Kidney epithelial cell (primary cell): ENCODE measurements at regions not wholly inside any gene's neighbourhood (a gene's known extent, or its start where the extent isn't known, plus 50 kb on each side); places are given as distances from the start of the nearest gene placed in this dataset.

Experiments used
- DNase-seq: peaks from one replicate; pipeline ENCODE4 v3.0.0-alpha.2; 2010; ENCODE audit warnings: low read depth
- H3K27me3 ChIP-seq: 2 replicates; pipeline ENCODE4 v1.6.0; 2011; ENCODE audit warnings: low read length; ENCODE audit not compliant: control insufficient read depth, insufficient read depth
- H3K36me3 ChIP-seq: 2 replicates; pipeline ENCODE4 v1.5.1; 2011; ENCODE audit warnings: low read length; ENCODE audit not compliant: control insufficient read depth, insufficient read depth
- H3K4me3 ChIP-seq: 2 replicates; pipeline ENCODE4 v1.5.1; 2011; ENCODE audit warnings: low read depth, mild to moderate bottlenecking, control low read depth, low read length
- TF ChIP-seq, protein P1 (sequence below): IDR thresholded peaks from 2 replicates; pipeline ENCODE4 v1.5.1; 2011; ENCODE audit warnings: mild to moderate bottlenecking, moderate library complexity, low read length, control low read depth, inconsistent platforms; ENCODE audit not compliant: insufficient read depth, poor library complexity, severe bottlenecking

DNA sequence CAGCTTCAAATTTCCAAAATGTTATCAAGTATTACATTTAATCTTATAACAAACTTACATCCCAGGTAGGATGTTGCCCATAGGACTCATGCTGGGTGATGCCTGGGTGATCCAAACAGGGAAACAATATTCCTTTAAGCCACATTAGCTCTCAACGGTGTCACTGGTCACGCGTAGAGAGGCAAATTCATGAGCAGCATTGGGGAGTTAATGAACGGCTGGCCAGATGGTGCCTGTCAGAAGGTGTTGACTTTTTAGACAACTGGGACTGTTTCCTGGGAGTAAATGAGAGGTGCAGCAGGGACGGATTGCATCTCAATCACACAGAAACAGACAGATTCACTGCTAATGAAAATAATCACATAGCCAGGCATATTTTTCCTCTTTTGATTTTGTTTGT is 83.3 kb upstream of the ID4 start:
- TF ChIP-seq, protein P1, sequence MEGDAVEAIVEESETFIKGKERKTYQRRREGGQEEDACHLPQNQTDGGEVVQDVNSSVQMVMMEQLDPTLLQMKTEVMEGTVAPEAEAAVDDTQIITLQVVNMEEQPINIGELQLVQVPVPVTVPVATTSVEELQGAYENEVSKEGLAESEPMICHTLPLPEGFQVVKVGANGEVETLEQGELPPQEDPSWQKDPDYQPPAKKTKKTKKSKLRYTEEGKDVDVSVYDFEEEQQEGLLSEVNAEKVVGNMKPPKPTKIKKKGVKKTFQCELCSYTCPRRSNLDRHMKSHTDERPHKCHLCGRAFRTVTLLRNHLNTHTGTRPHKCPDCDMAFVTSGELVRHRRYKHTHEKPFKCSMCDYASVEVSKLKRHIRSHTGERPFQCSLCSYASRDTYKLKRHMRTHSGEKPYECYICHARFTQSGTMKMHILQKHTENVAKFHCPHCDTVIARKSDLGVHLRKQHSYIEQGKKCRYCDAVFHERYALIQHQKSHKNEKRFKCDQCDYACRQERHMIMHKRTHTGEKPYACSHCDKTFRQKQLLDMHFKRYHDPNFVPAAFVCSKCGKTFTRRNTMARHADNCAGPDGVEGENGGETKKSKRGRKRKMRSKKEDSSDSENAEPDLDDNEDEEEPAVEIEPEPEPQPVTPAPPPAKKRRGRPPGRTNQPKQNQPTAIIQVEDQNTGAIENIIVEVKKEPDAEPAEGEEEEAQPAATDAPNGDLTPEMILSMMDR: no peak
- no peaks in the 10 kb centered on the region for H3K27me3 ChIP-seq
- no peaks in the 10 kb centered on the region for H3K36me3 ChIP-seq
- no peak for DNase-seq
- H3K4me3 ChIP-seq: no peak overlapping the region

DNA sequence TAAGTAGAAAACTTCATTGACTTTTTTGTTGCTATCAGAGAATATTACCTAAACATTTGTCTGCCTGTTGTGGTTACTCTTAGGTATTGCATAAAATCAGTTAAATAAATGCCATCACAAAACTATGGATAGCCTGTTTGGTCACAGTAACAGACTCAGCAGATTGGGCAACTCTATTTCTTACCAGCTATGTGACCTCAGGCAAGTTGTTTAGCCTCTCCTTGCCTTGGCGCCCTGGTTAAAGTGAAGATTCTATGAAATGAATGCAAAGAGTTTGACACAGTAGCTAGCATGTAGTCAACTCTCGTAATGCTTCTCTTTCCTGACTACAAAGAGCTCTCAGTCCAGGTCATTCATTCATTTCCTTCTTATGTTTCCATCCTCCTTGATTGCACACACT is 82.5 kb upstream of the ID4 start:
- no peak for DNase-seq
- Histone ChIP-seq H3K36me3 (no peaks in the 10 kb centered on the region), H3K4me3 (no peak overlapping the region), H3K27me3 (no peaks in the 10 kb centered on the region)
- TF ChIP-seq, protein P1: no peak

DNA sequence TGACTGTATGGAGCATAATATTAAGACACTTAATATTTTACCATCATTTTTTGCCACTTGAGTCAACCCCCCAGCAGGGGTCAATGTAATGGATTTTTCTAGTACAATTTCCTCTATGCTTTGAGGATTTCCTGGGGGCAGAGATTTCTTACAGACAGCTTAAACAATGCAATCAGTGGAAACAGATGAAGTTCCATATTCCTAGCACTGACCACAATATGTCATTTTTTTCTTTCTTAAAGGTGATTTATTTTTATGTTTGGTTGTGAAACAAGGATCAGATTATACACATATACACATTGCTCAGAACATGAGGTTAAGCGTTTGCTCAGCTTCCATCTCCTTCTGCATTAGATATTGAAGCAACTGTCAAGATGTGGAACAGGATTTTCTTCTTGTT is 82.0 kb upstream of the ID4 start:
- DNase-seq: no peak
- TF ChIP-seq, protein P1: no peak

DNA sequence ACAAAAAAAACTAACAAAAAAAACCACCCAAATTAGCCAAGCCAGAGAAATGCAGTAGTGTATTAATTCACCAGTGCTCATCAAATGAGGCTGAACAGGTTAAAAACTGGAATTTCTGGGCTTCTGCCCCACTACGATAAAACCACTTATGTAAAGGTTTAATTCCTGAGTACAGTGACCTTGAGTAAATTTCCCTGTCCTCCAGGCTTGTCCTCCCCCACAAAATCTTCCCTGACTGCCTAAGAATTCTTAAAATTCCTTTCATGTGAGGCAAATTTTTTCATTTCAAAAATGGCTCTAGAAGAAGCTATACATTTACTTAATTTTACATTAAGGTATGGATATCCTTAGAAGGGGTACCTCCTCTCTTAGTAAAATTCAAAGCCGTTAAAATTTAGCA is 80.1 kb upstream of the ID4 start:
- Histone ChIP-seq H3K36me3 (no peaks in the 10 kb centered on the region), H3K4me3 (no peak overlapping the region), H3K27me3 (no peaks in the 10 kb centered on the region)
- TF ChIP-seq, protein P1: no peak
- no peak for DNase-seq

More for the DNA sequence above, 82.0 kb upstream of the ID4 start:
- H3K27me3 ChIP-seq: no peaks in the 10 kb centered on the region
- no peak overlapping the region for H3K4me3 ChIP-seq
- H3K36me3 ChIP-seq: no peaks in the 10 kb centered on the region

DNA sequence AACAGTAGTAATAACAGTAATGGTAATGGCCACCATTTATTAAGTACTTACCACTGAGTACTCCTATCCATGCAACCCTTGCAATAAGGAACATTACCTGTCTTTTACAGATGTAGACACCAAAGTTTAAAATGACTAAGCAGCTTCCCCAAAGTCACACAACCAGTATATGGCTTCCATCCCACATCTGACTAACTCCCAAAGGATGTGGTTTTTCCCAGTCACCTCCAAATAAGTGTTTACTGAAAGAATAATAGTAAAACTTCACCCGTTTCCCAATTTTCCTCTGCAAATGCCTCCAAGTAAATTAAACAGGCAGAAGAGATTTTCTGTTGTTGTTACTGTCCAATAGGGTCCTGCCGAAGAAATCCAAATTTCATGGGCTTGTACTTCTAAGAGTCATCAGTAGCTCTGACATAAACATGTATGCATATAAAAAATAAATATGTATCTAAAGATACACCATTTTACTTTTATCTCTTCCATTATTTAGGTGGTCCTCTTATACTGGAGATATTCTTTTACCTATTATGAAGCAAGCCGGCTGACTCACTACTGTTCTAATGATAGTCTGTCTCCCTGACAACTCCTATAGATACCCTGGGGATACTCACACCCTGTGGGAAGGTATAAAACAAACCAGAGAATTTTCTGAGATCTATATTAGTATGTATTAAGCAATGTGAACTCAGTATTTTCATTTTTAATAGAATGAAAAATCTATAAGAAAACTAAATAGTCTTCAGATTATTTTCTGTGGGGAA is 77.9 kb upstream of the ID4 start:
- H3K27me3 ChIP-seq: no peaks in the 10 kb centered on the region
- peak; percentile 29 for DNase-seq
- H3K36me3 ChIP-seq: no peaks in the 10 kb centered on the region
- H3K4me3 ChIP-seq: no peak overlapping the region
- TF ChIP-seq, protein P1: no peak

DNA sequence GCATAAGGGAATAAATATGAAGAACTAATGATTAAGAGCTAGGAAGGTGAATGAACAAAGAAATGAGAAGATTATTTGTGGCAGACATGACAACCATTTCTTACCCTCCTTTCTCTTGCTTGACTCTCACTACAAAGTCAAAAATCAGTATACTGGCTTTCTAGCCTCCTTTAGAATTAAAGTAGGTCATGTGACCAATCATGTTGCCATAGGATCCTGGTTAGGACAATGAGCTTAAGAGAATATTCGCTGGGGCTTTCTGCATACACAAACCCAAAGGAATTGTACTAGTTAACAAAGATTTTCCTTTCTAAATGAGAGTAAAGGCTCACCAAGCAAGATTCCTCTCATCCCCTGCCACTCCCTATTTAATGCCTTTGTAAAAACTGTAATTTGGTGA is 76.0 kb upstream of the ID4 start:
- DNase-seq: no peak
- TF ChIP-seq, protein P1: no peak
- no peak overlapping the region for H3K4me3 ChIP-seq
- no peaks in the 10 kb centered on the region for H3K27me3 ChIP-seq
- H3K36me3 ChIP-seq: no peaks in the 10 kb centered on the region
